Ascending aorta (tissue), 2 donors: ENCODE measurements at regions not wholly inside any gene's neighbourhood (a gene's known extent, or its start where the extent isn't known, plus 50 kb on each side); places are given as distances from the start of the nearest gene placed in this dataset.

Source experiments
- DNase-seq, 2 donors: peaks; one replicate each; pipeline ENCODE4 v3.0.0-alpha.2; 2019; ENCODE audit warnings: low spot score in 2 of 2
- H3K27ac ChIP-seq, 2 donors: fragments of 200-600 bp; sonication (generic); one replicate each; pipeline ENCODE4 v1.5.1; 2016 to 2017; ENCODE audit warnings: mild to moderate bottlenecking in 1 of 2
- H3K27me3 ChIP-seq: fragments of 200-600 bp; sonication (generic); one replicate; pipeline ENCODE4 v1.5.1; 2017
- H3K36me3 ChIP-seq, 2 donors: fragments of 200-600 bp; sonication (generic); one replicate each; pipeline ENCODE4 v1.5.1; 2016
- H3K4me1 ChIP-seq, 2 donors: fragments of 200-600 bp; sonication (generic); one replicate each; pipeline ENCODE4 v1.5.1; 2016 to 2017; ENCODE audit warnings: mild to moderate bottlenecking in 1 of 2
- H3K4me3 ChIP-seq, 2 donors: fragments of 200-600 bp; sonication (generic); one replicate each; pipeline ENCODE4 v1.5.1; 2016 to 2017; ENCODE audit warnings: mild to moderate bottlenecking in 1 of 2
- H3K9me3 ChIP-seq, 2 donors: fragments of 200-600 bp; sonication (generic); one replicate each; pipeline ENCODE4 v1.5.1; 2016
- CTCF ChIP-seq, 3 experiments: fragments of 200-600 bp in 2 of 3; fragments of 450-650 bp in 1 of 3; sonication (generic) in 2 of 3; IDR thresholded peaks; one replicate each; pipeline ENCODE4 v1.5.1; 2016 to 2019; ENCODE audit warnings: antibody characterized with exemption in 3 of 3, mild to moderate bottlenecking in 1 of 3, moderate library complexity in 1 of 3
- intact Hi-C: fragments of 100-400 bp; cut with DNase I; formaldehyde crosslinking; loops from one replicate; pipeline ENCODE4 v1.15.1; 2023

GRCh38 chr4:123249821-123250220 lies 146.8 kb upstream of the SPRY1 start:
- Histone ChIP-seq H3K9me3 (no peaks in the 10 kb centered on the region), H3K27ac (peak overlapping the region; percentile 21 to 22), H3K4me3 (no peak overlapping the region), H3K36me3 (no peaks in the 10 kb centered on the region), H3K4me1 (peaks cover 0 to 14% of the 10 kb centered on the region in 2 donors), H3K27me3 (no peaks in the 10 kb centered on the region)
- intact Hi-C loops: no loop called here
- TF ChIP-seq CTCF (IDR thresholded peaks at IDR 0.05): no peak
- DNase-seq: no peak

GRCh38 chr4:123250843-123251242 lies 145.8 kb upstream of the SPRY1 start:
- DNase-seq: no peak
- Histone ChIP-seq H3K4me1 (peaks cover 0 to 12% of the 10 kb centered on the region in 2 donors), H3K9me3 (no peaks in the 10 kb centered on the region), H3K27ac (peak overlapping the region in 1 of 2 donors; percentile 39), H3K4me3 (no peak overlapping the region), H3K27me3 (no peaks in the 10 kb centered on the region), H3K36me3 (no peaks in the 10 kb centered on the region)
- intact Hi-C loops: no loop called here
- no peak for TF ChIP-seq CTCF (IDR thresholded peaks at IDR 0.05)

GRCh38 chr4:123255971-123256370 lies 140.6 kb upstream of the SPRY1 start:
- peaks cover 4 to 17% of the 10 kb centered on the region in 2 donors for H3K4me1 ChIP-seq
- H3K9me3 ChIP-seq: no peaks in the 10 kb centered on the region
- no peaks in the 10 kb centered on the region for H3K27me3 ChIP-seq
- no peak for DNase-seq
- intact Hi-C loops: no loop called here
- H3K27ac ChIP-seq: peak overlapping the region; percentile 5 to 24
- TF ChIP-seq CTCF (IDR thresholded peaks at IDR 0.05): no peak
- H3K36me3 ChIP-seq: no peaks in the 10 kb centered on the region
- H3K4me3 ChIP-seq: no peak overlapping the region

- Histone ChIP-seq H3K9me3 (no peaks in the 10 kb centered on the region), H3K4me1 (peaks cover 4 to 17% of the 10 kb centered on the region in 2 donors), H3K27ac (peak overlapping the region; percentile 5 to 58), H3K4me3 (no peak overlapping the region), H3K27me3 (no peaks in the 10 kb centered on the region), H3K36me3 (no peaks in the 10 kb centered on the region)
- no peak for TF ChIP-seq CTCF (IDR thresholded peaks at IDR 0.05)
- intact Hi-C loops: no loop called here
- DNase-seq: no peak
Measured at GRCh38 chr4:123256901-123257300, 139.7 kb upstream of the SPRY1 start.

GRCh38 chr4:123257591-123257990 lies 139.0 kb upstream of the SPRY1 start:
- peaks cover 4 to 17% of the 10 kb centered on the region in 2 donors for H3K4me1 ChIP-seq
- H3K4me3 ChIP-seq: peak overlapping the region in 1 of 2 donors; percentile 5
- no peaks in the 10 kb centered on the region for H3K36me3 ChIP-seq
- H3K27ac ChIP-seq: peak overlapping the region; percentile 50 to 58
- no peaks in the 10 kb centered on the region for H3K9me3 ChIP-seq
- no peak for DNase-seq
- intact Hi-C loops: no loop called here
- no peaks in the 10 kb centered on the region for H3K27me3 ChIP-seq
- TF ChIP-seq CTCF (IDR thresholded peaks at IDR 0.05): no peak
